GM23338 (cell line): ENCODE measurements at regions not wholly inside any gene's neighbourhood (a gene's known extent, or its start where the extent isn't known, plus 50 kb on each side); places are given as distances from the start of the nearest gene placed in this dataset.

Experiments
- ATAC-seq: fragments of 200-7000 bp; cut with Tn5 transposase; 3 replicates; pipeline ENCODE4 v1.9.1; 2020
- DNase-seq: peaks from one replicate; pipeline ENCODE4 v3.0.0-alpha.2; 2015; ENCODE audit warnings: low spot score
- H2AFZ ChIP-seq: fragments of 200-600 bp; sonication (generic); 2 replicates; pipeline ENCODE4 v1.8.0; 2016; ENCODE audit warnings: antibody characterized with exemption, mild to moderate bottlenecking, moderate library complexity
- H3F3A ChIP-seq: fragments of 200-600 bp; sonication (generic); replicated peaks from 2 replicates; pipeline ENCODE4 v1.8.0; 2017; ENCODE audit warnings: antibody characterized with exemption, mixed run types, low read depth
- H3K27ac ChIP-seq: fragments of 200-600 bp; sonication (generic); 2 replicates; pipeline ENCODE4 v1.6.1; 2016; ENCODE audit warnings: low read depth
- H3K27me3 ChIP-seq: fragments of 200-600 bp; sonication (generic); 2 replicates; pipeline ENCODE4 v1.8.0; 2016; ENCODE audit warnings: mild to moderate bottlenecking, mixed run types, moderate library complexity; ENCODE audit not compliant: insufficient read depth
- H3K36me3 ChIP-seq: fragments of 200-600 bp; sonication (generic); 2 replicates; pipeline ENCODE4 v1.8.0; 2016; ENCODE audit warnings: mild to moderate bottlenecking; ENCODE audit not compliant: insufficient read depth
- H3K4me1 ChIP-seq: fragments of 200-600 bp; sonication (generic); 2 replicates; pipeline ENCODE4 v1.8.0; 2016; ENCODE audit warnings: mild to moderate bottlenecking, moderate library complexity; ENCODE audit not compliant: insufficient read depth
- H3K4me2 ChIP-seq: fragments of 200-600 bp; sonication (generic); 2 replicates; pipeline ENCODE4 v1.7.1; 2017; ENCODE audit warnings: mixed run types
- H3K4me3 ChIP-seq: fragments of 200-600 bp; sonication (generic); 2 replicates; pipeline ENCODE4 v1.6.1; 2016; ENCODE audit warnings: mixed run types
- H3K79me2 ChIP-seq: fragments of 200-600 bp; sonication (generic); replicated peaks from 2 replicates; pipeline ENCODE4 v1.8.0; 2017; ENCODE audit warnings: mild to moderate bottlenecking; ENCODE audit not compliant: insufficient read depth
- H3K9me2 ChIP-seq: fragments of 200-600 bp; sonication (generic); 2 replicates; pipeline ENCODE4 v1.8.0; 2017; ENCODE audit not compliant: insufficient read depth
- H4K20me1 ChIP-seq: fragments of 200-600 bp; sonication (generic); replicated peaks from 2 replicates; pipeline ENCODE4 v1.8.0; 2017; ENCODE audit warnings: mild to moderate bottlenecking; ENCODE audit not compliant: insufficient read depth
- H3K27ac Mint-ChIP-seq: 2 replicates; pipeline ENCODE4 v1.8.0; 2020; ENCODE audit warnings: inconsistent platforms, mild to moderate bottlenecking, moderate library complexity, mixed read lengths
- H3K27me3 Mint-ChIP-seq: 3 replicates; pipeline ENCODE4 v1.8.0; 2022; ENCODE audit warnings: low read depth, mild to moderate bottlenecking, moderate library complexity, mixed read lengths, inconsistent platforms; ENCODE audit not compliant: insufficient read depth, poor library complexity
- H3K36me3 Mint-ChIP-seq: 3 replicates; pipeline ENCODE4 v1.8.0; 2021; ENCODE audit warnings: low read depth, mild to moderate bottlenecking, inconsistent platforms, moderate library complexity, mixed read lengths
- H3K4me1 Mint-ChIP-seq: 3 replicates; pipeline ENCODE4 v1.8.0; 2020; ENCODE audit warnings: mild to moderate bottlenecking, inconsistent platforms, mixed read lengths
- H3K4me3 Mint-ChIP-seq: 3 replicates; pipeline ENCODE4 v1.8.0; 2021; ENCODE audit warnings: moderate library complexity, mild to moderate bottlenecking, inconsistent platforms, mixed read lengths
- H3K9me3 Mint-ChIP-seq: 3 replicates; pipeline ENCODE4 v1.8.0; 2020; ENCODE audit warnings: moderate library complexity, mild to moderate bottlenecking, inconsistent platforms, mixed read lengths
- CTCF ChIP-seq, 2 experiments: fragments of 200-600 bp in 1 of 2; sonication (generic) in 1 of 2; conservative IDR thresholded peaks; 2 replicates each; pipeline versions ENCODE4 v1.5.1 to v1.6.1; 2016 to 2017; ENCODE audit warnings: antibody characterized with exemption in 2 of 2, low read depth in 2 of 2, mild to moderate bottlenecking in 2 of 2, moderate library complexity in 1 of 2
- ETS1 ChIP-seq: IDR thresholded peaks from 2 replicates; pipeline ENCODE4 v1.6.1; 2016; ENCODE audit warnings: antibody characterized with exemption
- EZH2 ChIP-seq: fragments of 200-600 bp; sonication (generic); IDR thresholded peaks from one replicate; pipeline ENCODE4 v1.8.0; 2017; ENCODE audit warnings: antibody characterized with exemption, mild to moderate bottlenecking, low read depth; ENCODE audit not compliant: unreplicated experiment
- EZH2phosphoT487 ChIP-seq: fragments of 200-600 bp; sonication (generic); IDR thresholded peaks from one replicate; pipeline ENCODE4 v1.8.1; 2018; ENCODE audit warnings: antibody characterized with exemption; ENCODE audit not compliant: unreplicated experiment
- JUNB ChIP-seq: IDR thresholded peaks from one replicate; pipeline ENCODE4 v1.6.1; 2016; ENCODE audit warnings: antibody characterized with exemption; ENCODE audit not compliant: unreplicated experiment
- NANOG ChIP-seq: IDR thresholded peaks from 2 replicates; pipeline ENCODE4 v1.6.1; 2016; ENCODE audit warnings: antibody characterized with exemption, borderline replicate concordance
- ZNF462 ChIP-seq: fragments of 250-450 bp; sonication (Bioruptor Pico); IDR thresholded peaks from 2 replicates; pipeline ENCODE4 v1.5.0; 2020; ENCODE audit warnings: mild to moderate bottlenecking, moderate library complexity

- TF ChIP-seq EZH2phosphoT487 (no peak), EZH2 (no peak), CTCF (conservative IDR thresholded peaks at IDR 0.05; ENCODE audit: low read depth in 2 of 2) (peak; percentile 67 to 89), ETS1 (no peak), JUNB (no peak)
Observed at GRCh38 chr4:114180481-114180880, 201.0 kb upstream of the ARSJ start (continued).

- DNase-seq (no peak), ATAC-seq (no peak)
- no peaks in the 10 kb centered on the region for H3F3A ChIP-seq
- no peaks in the 10 kb centered on the region for H4K20me1 ChIP-seq
- H3K27me3 ChIP-seq = no peaks in the 10 kb centered on the region
- Mint-ChIP-seq H3K27ac (no peak overlapping the region), H3K27me3 (no peaks in the 10 kb centered on the region), H3K9me3 (peaks cover 31% of the 10 kb centered on the region), H3K4me3 (no peak overlapping the region), H3K36me3 (peaks cover 32% of the 10 kb centered on the region), H3K4me1 (no peaks in the 10 kb centered on the region)
- no peak overlapping the region for H3K4me2 ChIP-seq
- no peaks in the 10 kb centered on the region for H3K4me1 ChIP-seq
- TF ChIP-seq ZNF462 (CRISPR knock-in tag) (no peak), NANOG (no peak), CTCF (conservative IDR thresholded peaks at IDR 0.05; ENCODE audit: low read depth in 2 of 2) (no peak)
- H3K36me3 ChIP-seq = no peaks in the 10 kb centered on the region
- no peaks in the 10 kb centered on the region for H3K9me2 ChIP-seq
- H3K4me3 ChIP-seq = no peak overlapping the region
- no peak overlapping the region for H3K27ac ChIP-seq
- no peaks in the 10 kb centered on the region for H3K79me2 ChIP-seq
- no peak overlapping the region for H2AFZ ChIP-seq
Observed at GRCh38 chr4:114184901-114185300, 205.5 kb upstream of the ARSJ start.
